Nucleus accumbens (tissue), 56 donors: ENCODE measurements at regions not wholly inside any gene's neighbourhood (a gene's known extent, or its start where the extent isn't known, plus 50 kb on each side); places are given as distances from the start of the nearest gene placed in this dataset.
"Not testable (repeated sequence)": the region's sequence is repeated elsewhere in the genome, so short reads cannot be mapped to it uniquely, and the experiment has no call there.

Experiments
- DNase-seq, 56 donors: peaks; one replicate each; lab custom pipeline; 2025; lab: John Stamatoyannopoulos, UW

GRCh38 chr12:72839696-72840095 lies 567.5 kb downstream of the TRHDE start:
- DNase-seq = no peak

GRCh38 chr12:72863671-72864070 lies 591.5 kb downstream of the TRHDE start:
- no peak for DNase-seq

GRCh38 chr12:72865921-72866320 lies 593.8 kb downstream of the TRHDE start:
- DNase-seq = no peak

- DNase-seq = no peak
Measured at GRCh38 chr12:72869024-72869423, 596.9 kb downstream of the TRHDE start.

GRCh38 chr12:72872238-72872887 lies 600.2 kb downstream of the TRHDE start:
- no peak for DNase-seq

- DNase-seq = no peak
Measured at GRCh38 chr12:72872996-72873395, 600.8 kb downstream of the TRHDE start.

- DNase-seq = no peak
Measured at GRCh38 chr12:72876092-72876491, 603.9 kb downstream of the TRHDE start.

GRCh38 chr12:72888693-72889092 lies 616.5 kb downstream of the TRHDE start:
- DNase-seq = no peak

- no peak for DNase-seq
Measured at GRCh38 chr12:72889791-72890190, 617.6 kb downstream of the TRHDE start.

- DNase-seq = no peak
Measured at GRCh38 chr12:72901685-72902084, 629.5 kb downstream of the TRHDE start.

- DNase-seq = no peak
Measured at GRCh38 chr12:72925716-72926115, 653.5 kb downstream of the TRHDE start.

GRCh38 chr12:72931838-72932237 lies 659.7 kb downstream of the TRHDE start:
- not testable (repeated sequence) for DNase-seq

GRCh38 chr12:72937486-72937885 lies 665.3 kb downstream of the TRHDE start:
- no peak for DNase-seq

- no peak for DNase-seq
Measured at GRCh38 chr12:72957454-72957853, 685.3 kb downstream of the TRHDE start.

GRCh38 chr12:72966684-72967083 lies 694.5 kb downstream of the TRHDE start:
- DNase-seq = no peak

GRCh38 chr12:72974954-72975555 lies 702.9 kb downstream of the TRHDE start:
- no peak for DNase-seq

GRCh38 chr12:72978999-72979398 lies 706.8 kb downstream of the TRHDE start:
- no peak for DNase-seq

GRCh38 chr12:72982356-72982755 lies 710.2 kb downstream of the TRHDE start:
- DNase-seq = no peak

- DNase-seq = no peak
Measured at GRCh38 chr12:72986963-72987362, 714.8 kb downstream of the TRHDE start.

- no peak for DNase-seq
Measured at GRCh38 chr12:72989458-72989947, 717.3 kb downstream of the TRHDE start.

- DNase-seq = not testable (repeated sequence)
Measured at GRCh38 chr12:72995029-72995428, 722.9 kb downstream of the TRHDE start.

- no peak for DNase-seq
Measured at GRCh38 chr12:72995616-72996015, 723.4 kb downstream of the TRHDE start.
